GM10266 (cell line): ENCODE measurements at regions not wholly inside any gene's neighbourhood (a gene's known extent, or its start where the extent isn't known, plus 50 kb on each side); places are given as distances from the start of the nearest gene placed in this dataset.

ENCODE experiments used
- DNase-seq: peaks from one replicate; pipeline ENCODE4 v3.0.0; 2012; ENCODE audit errors: extremely low spot score
- CTCF ChIP-seq: IDR thresholded peaks from 2 replicates; pipeline ENCODE4 v1.5.1; 2012; ENCODE audit warnings: mild to moderate bottlenecking, low read depth; ENCODE audit not compliant: control insufficient read depth, insufficient read depth; ENCODE audit errors: missing control alignments

GRCh38 chr2:61639721-61640120, 101.6 kb upstream of the XPO1 start:
- TF ChIP-seq CTCF, result no peak
- DNase-seq, result no peak

GRCh38 chr2:61636686-61637085, 98.5 kb upstream of the XPO1 start:
- DNase-seq, result no peak
- TF ChIP-seq CTCF, result no peak

- no peak for TF ChIP-seq CTCF
- DNase-seq, result no peak
Measured at GRCh38 chr2:61634512-61634911, 96.4 kb upstream of the XPO1 start.

GRCh38 chr2:61633250-61633649, 95.1 kb upstream of the XPO1 start:
- DNase-seq, result no peak

GRCh38 chr2:61632276-61633169, 94.4 kb upstream of the XPO1 start:
- DNase-seq, result no peak
- TF ChIP-seq CTCF, result no peak

More at GRCh38 chr2:61633250-61633649, 95.1 kb upstream of the XPO1 start:
- TF ChIP-seq CTCF, result no peak

- DNase-seq, result no peak
- TF ChIP-seq CTCF, result no peak
Measured at GRCh38 chr2:61631321-61631720, 93.2 kb upstream of the XPO1 start.

- DNase-seq, result no peak
- TF ChIP-seq CTCF, result no peak
Measured at GRCh38 chr2:61626827-61627226, 88.7 kb upstream of the XPO1 start.
